Upper lobe of left lung (tissue), 4 donors: ENCODE measurements at regions not wholly inside any gene's neighbourhood (a gene's known extent, or its start where the extent isn't known, plus 50 kb on each side); places are given as distances from the start of the nearest gene placed in this dataset.

Source experiments
- CTCF ChIP-seq, 6 experiments: fragments of 450-650 bp in 4 of 6; fragments of 200-600 bp in 2 of 6; sonication (generic) in 2 of 6; IDR thresholded peaks; one replicate each; pipeline ENCODE4 v1.5.1; 2016 to 2019; ENCODE audit warnings: antibody characterized with exemption in 6 of 6
- POLR2A ChIP-seq, 4 donors: fragments of 450-650 bp; IDR thresholded peaks; one replicate each; pipeline ENCODE4 v1.5.1; 2016 to 2017; ENCODE audit warnings: antibody characterized with exemption in 4 of 4, mild to moderate bottlenecking in 2 of 4

GRCh38 chr1:55420929-55421716, 206.0 kb upstream of the USP24 start:
- TF ChIP-seq CTCF (IDR thresholded peaks at IDR 0.05) (no peak), POLR2A (IDR thresholded peaks at IDR 0.05) (no peak)
